ELF-1 (cell line): ENCODE measurements at regions not wholly inside any gene's neighbourhood (a gene's known extent, or its start where the extent isn't known, plus 50 kb on each side); places are given as distances from the start of the nearest gene placed in this dataset.
A peak's percentile ranks its signal among the peaks of the same experiment; 100 is the strongest.

Experiments
- DNase-seq: peaks from one replicate; pipeline ENCODE4 v3.0.0-alpha.2; 2016; ENCODE audit warnings: low read depth, low spot score

- no peak for DNase-seq
Observed at GRCh38 chr20:60888771-60889170, 363.3 kb upstream of the CDH4 start.

- no peak for DNase-seq
Observed at GRCh38 chr20:60892095-60892813, 359.8 kb upstream of the CDH4 start.

GRCh38 chr20:60894091-60894490 lies 358.0 kb upstream of the CDH4 start:
- DNase-seq = no peak

- DNase-seq = no peak
Observed at GRCh38 chr20:60895363-60896079, 356.5 kb upstream of the CDH4 start.

- DNase-seq = no peak
Observed at GRCh38 chr20:60897976-60898375, 354.1 kb upstream of the CDH4 start.

- DNase-seq = no peak
Observed at GRCh38 chr20:60899320-60899719, 352.7 kb upstream of the CDH4 start.

GRCh38 chr20:60900618-60901017 lies 351.4 kb upstream of the CDH4 start:
- DNase-seq = no peak

- DNase-seq = no peak
Observed at GRCh38 chr20:60901831-60902230, 350.2 kb upstream of the CDH4 start.

GRCh38 chr20:60903325-60903971 lies 348.6 kb upstream of the CDH4 start:
- no peak for DNase-seq

- no peak for DNase-seq
Observed at GRCh38 chr20:60904730-60905129, 347.3 kb upstream of the CDH4 start.

- DNase-seq = no peak
Observed at GRCh38 chr20:60905919-60906318, 346.1 kb upstream of the CDH4 start.

- DNase-seq = no peak
Observed at GRCh38 chr20:60906555-60906954, 345.5 kb upstream of the CDH4 start.

GRCh38 chr20:60913298-60913697 lies 338.8 kb upstream of the CDH4 start:
- no peak for DNase-seq

- DNase-seq = peak; percentile 24
Observed at GRCh38 chr20:60921022-60921622, 330.9 kb upstream of the CDH4 start.

- no peak for DNase-seq
Observed at GRCh38 chr20:60926831-60927230, 325.2 kb upstream of the CDH4 start.

- no peak for DNase-seq
Observed at GRCh38 chr20:60928341-60928740, 323.7 kb upstream of the CDH4 start.

- DNase-seq = no peak
Observed at GRCh38 chr20:60930023-60930790, 321.9 kb upstream of the CDH4 start.

GRCh38 chr20:60931696-60932095 lies 320.4 kb upstream of the CDH4 start:
- DNase-seq = no peak

- DNase-seq = no peak
Observed at GRCh38 chr20:60934724-60935123, 317.3 kb upstream of the CDH4 start.

GRCh38 chr20:60935971-60936370 lies 316.1 kb upstream of the CDH4 start:
- DNase-seq = peak; percentile 13

GRCh38 chr20:60937585-60937984 lies 314.5 kb upstream of the CDH4 start:
- no peak for DNase-seq

GRCh38 chr20:60941379-60941778 lies 310.7 kb upstream of the CDH4 start:
- no peak for DNase-seq
